HG03575 (cell line): ENCODE measurements at regions not wholly inside any gene's neighbourhood (a gene's known extent, or its start where the extent isn't known, plus 50 kb on each side); places are given as distances from the start of the nearest gene placed in this dataset.
"Not testable (repeated sequence)": the region's sequence is repeated elsewhere in the genome, so short reads cannot be mapped to it uniquely, and the experiment has no call there.

Experiments used
- ATAC-seq: cut with Tn5 transposase; IDR thresholded peaks from one replicate; pipeline ENCODE4 v1.9.1; 2021; ENCODE audit not compliant: unreplicated experiment, insufficient number of reproducible peaks, low FRiP score; ENCODE audit errors: extremely low read depth

- ATAC-seq, result no peak
These were observed 106.0 kb upstream of the NDST4 start for GRCh38 chr4:115219315-115219860.

GRCh38 chr4:115215935-115216334, 102.5 kb upstream of the NDST4 start:
- no peak for ATAC-seq

GRCh38 chr4:115213716-115214115, 100.3 kb upstream of the NDST4 start:
- no peak for ATAC-seq

- ATAC-seq, result no peak
These were observed 87.6 kb upstream of the NDST4 start for GRCh38 chr4:115201042-115201330.

- not testable (repeated sequence) for ATAC-seq
These were observed 87.0 kb upstream of the NDST4 start for GRCh38 chr4:115200201-115201041.

GRCh38 chr4:115194612-115195011, 81.2 kb upstream of the NDST4 start:
- ATAC-seq, result not testable (repeated sequence)

- no peak for ATAC-seq
These were observed 77.1 kb upstream of the NDST4 start for GRCh38 chr4:115190529-115190928.

- ATAC-seq, result no peak
These were observed 73.7 kb upstream of the NDST4 start for GRCh38 chr4:115187136-115187535.

GRCh38 chr4:115179438-115180062, 66.1 kb upstream of the NDST4 start:
- not testable (repeated sequence) for ATAC-seq

- ATAC-seq, result not testable (repeated sequence)
These were observed 65.3 kb upstream of the NDST4 start for GRCh38 chr4:115178687-115179086.

GRCh38 chr4:115171220-115171619, 57.8 kb upstream of the NDST4 start:
- ATAC-seq, result no peak

GRCh38 chr4:115165503-115165902, 52.1 kb upstream of the NDST4 start:
- ATAC-seq, result no peak
